ENCODE measurements at regions not wholly inside any gene's neighbourhood (a gene's known extent, or its start where the extent isn't known, plus 50 kb on each side); places are given as distances from the start of the nearest gene placed in this dataset.

GRCh38 chr2:176733698-176734430 is 464.6 kb downstream of the MTX2 start:
- Histone ChIP-seq H3K27me3 (ENCODE audit: control insufficient read depth, insufficient read depth, low read length) (no peaks in the 10 kb centered on the region), H3K4me1 (ENCODE audit: control insufficient read depth, insufficient read depth, low read length) (no peaks in the 10 kb centered on the region), H3K9me3 (ENCODE audit: control insufficient read depth, insufficient read depth, low read length) (no peaks in the 10 kb centered on the region), H3K4me3 (ENCODE audit: low read depth, low read length) (no peak overlapping the region), H3K27ac (ENCODE audit: low read depth, low read length) (no peak overlapping the region), H3K36me3 (ENCODE audit: control insufficient read depth, insufficient read depth, low read length) (no peaks in the 10 kb centered on the region)
- DNase-seq (ENCODE audit: low read depth in 4 of 6, low spot score in 6 of 6) = no peak
- no CpG with 5 or more reads among the region's 3 CpGs for WGBS (ENCODE audit: insufficient coverage)

DNA sequence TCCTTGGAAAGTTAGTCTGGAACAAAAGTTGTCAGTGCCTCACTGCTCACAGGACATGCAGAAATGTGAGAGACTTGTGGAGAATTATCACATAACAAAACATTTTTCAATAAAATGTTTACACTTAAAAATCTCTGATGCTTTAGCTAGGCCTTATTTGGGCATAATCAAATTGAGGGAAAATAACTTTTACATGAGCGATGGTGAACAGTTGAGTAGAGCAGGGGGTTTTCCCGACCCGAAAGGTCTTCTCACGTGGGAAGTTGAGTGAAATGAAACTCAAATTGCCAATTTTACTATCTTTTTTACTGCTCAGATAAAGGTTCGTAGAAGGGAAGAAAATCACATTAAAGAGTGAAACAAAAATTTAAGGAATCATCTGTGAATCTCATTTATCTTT is 465.6 kb downstream of the MTX2 start:
- no peaks in the 10 kb centered on the region for H3K9me3 ChIP-seq (ENCODE audit: control insufficient read depth, insufficient read depth, low read length)
- no peak for DNase-seq (ENCODE audit: low read depth in 4 of 6, low spot score in 6 of 6)
- no peaks in the 10 kb centered on the region for H3K36me3 ChIP-seq (ENCODE audit: control insufficient read depth, insufficient read depth, low read length)
- H3K27ac ChIP-seq (ENCODE audit: low read depth, low read length) = no peak overlapping the region
- no peaks in the 10 kb centered on the region for H3K27me3 ChIP-seq (ENCODE audit: control insufficient read depth, insufficient read depth, low read length)
- no CpG with 5 or more reads among the region's 5 CpGs for WGBS (ENCODE audit: insufficient coverage)
- no peak overlapping the region for H3K4me3 ChIP-seq (ENCODE audit: low read depth, low read length)
- H3K4me1 ChIP-seq (ENCODE audit: control insufficient read depth, insufficient read depth, low read length) = no peaks in the 10 kb centered on the region

GRCh38 chr2:176742271-176742670 is 470.3 kb upstream of the HNRNPA3 start:
- H3K27ac ChIP-seq (ENCODE audit: low read depth, low read length) = no peak overlapping the region
- DNase-seq (ENCODE audit: low read depth in 4 of 6, low spot score in 6 of 6) = no peak
- no peaks in the 10 kb centered on the region for H3K4me1 ChIP-seq (ENCODE audit: control insufficient read depth, insufficient read depth, low read length)
- H3K36me3 ChIP-seq (ENCODE audit: control insufficient read depth, insufficient read depth, low read length) = no peaks in the 10 kb centered on the region
- no CpG with 5 or more reads among the region's 1 CpG for WGBS (ENCODE audit: insufficient coverage)
- H3K27me3 ChIP-seq (ENCODE audit: control insufficient read depth, insufficient read depth, low read length) = no peaks in the 10 kb centered on the region
- H3K4me3 ChIP-seq (ENCODE audit: low read depth, low read length) = no peak overlapping the region
- H3K9me3 ChIP-seq (ENCODE audit: control insufficient read depth, insufficient read depth, low read length) = no peaks in the 10 kb centered on the region

GRCh38 chr2:176743671-176744070 is 468.9 kb upstream of the HNRNPA3 start:
- 100% methylated on average over 2 of the region's 3 CpGs for WGBS (ENCODE audit: insufficient coverage)
- no peaks in the 10 kb centered on the region for H3K36me3 ChIP-seq (ENCODE audit: control insufficient read depth, insufficient read depth, low read length)
- H3K4me1 ChIP-seq (ENCODE audit: control insufficient read depth, insufficient read depth, low read length) = no peaks in the 10 kb centered on the region
- H3K4me3 ChIP-seq (ENCODE audit: low read depth, low read length) = no peak overlapping the region
- H3K9me3 ChIP-seq (ENCODE audit: control insufficient read depth, insufficient read depth, low read length) = no peaks in the 10 kb centered on the region
- H3K27ac ChIP-seq (ENCODE audit: low read depth, low read length) = no peak overlapping the region
- DNase-seq (ENCODE audit: low read depth in 4 of 6, low spot score in 6 of 6) = peak in 1 of 6 donors; percentile 19
- H3K27me3 ChIP-seq (ENCODE audit: control insufficient read depth, insufficient read depth, low read length) = no peaks in the 10 kb centered on the region

- Histone ChIP-seq H3K9me3 (ENCODE audit: control insufficient read depth, insufficient read depth, low read length) (no peaks in the 10 kb centered on the region), H3K4me1 (ENCODE audit: control insufficient read depth, insufficient read depth, low read length) (no peaks in the 10 kb centered on the region), H3K4me3 (ENCODE audit: low read depth, low read length) (no peak overlapping the region), H3K27me3 (ENCODE audit: control insufficient read depth, insufficient read depth, low read length) (no peaks in the 10 kb centered on the region), H3K27ac (ENCODE audit: low read depth, low read length) (no peak overlapping the region), H3K36me3 (ENCODE audit: control insufficient read depth, insufficient read depth, low read length) (no peaks in the 10 kb centered on the region)
- DNase-seq (ENCODE audit: low read depth in 4 of 6, low spot score in 6 of 6) = no peak
- no CpG with 5 or more reads among the region's 4 CpGs for WGBS (ENCODE audit: insufficient coverage)
Observed at GRCh38 chr2:176744146-176744545, 468.4 kb upstream of the HNRNPA3 start.

DNA sequence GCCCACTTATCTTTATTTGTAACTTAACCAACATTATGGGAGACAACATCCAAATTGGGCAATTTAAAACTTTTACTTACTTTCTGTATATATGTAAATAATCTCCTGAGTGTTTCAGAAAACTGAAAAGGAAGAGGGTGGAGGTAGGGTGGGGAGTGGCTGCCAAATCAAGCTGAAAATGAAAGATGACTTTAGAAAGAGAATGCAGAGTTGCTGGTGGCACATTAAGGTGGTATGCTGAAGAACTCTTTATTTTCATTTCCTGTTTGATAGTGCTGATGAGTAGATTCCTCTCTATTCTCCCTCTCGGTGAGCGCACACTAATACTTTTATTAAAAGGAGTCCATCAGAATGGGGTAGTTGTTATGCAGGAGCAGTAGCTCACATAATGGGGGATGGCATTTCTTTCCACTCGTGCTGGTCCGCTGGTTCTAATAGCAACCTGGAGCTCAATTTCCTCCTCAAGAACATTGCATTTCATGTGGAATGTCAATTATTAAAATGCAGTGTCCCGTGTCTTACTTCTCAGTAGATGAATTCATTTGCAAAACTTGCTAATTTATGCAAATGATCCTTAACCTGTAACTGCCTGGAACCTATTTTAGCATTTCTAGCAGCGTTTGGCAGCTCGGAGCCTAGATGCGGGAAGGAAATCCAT is 466.9 kb upstream of the HNRNPA3 start:
- no CpG with 5 or more reads among the region's 8 CpGs for WGBS (ENCODE audit: insufficient coverage)
- Histone ChIP-seq H3K4me3 (ENCODE audit: low read depth, low read length) (no peak overlapping the region), H3K27me3 (ENCODE audit: control insufficient read depth, insufficient read depth, low read length) (no peaks in the 10 kb centered on the region)

DNA sequence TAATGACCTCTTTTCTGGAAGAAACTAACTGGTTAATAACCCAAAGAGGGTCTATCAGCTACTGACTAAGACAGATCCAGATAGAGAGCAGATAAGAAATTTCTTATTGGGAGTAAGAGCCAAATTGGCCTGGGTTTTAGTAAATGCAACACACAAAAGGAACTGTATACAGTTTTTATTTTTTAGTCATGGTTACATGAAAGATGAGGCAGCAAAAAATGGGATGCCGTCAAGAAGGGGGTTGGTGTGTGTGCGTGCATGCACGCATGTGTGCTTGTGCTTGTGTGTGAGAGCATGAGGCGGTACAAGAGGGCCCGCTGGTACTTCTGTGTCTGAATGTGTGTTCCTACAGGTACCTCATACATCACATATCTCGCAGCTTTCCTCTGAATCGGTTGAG is 466.2 kb upstream of the HNRNPA3 start:
- Histone ChIP-seq H3K9me3 (ENCODE audit: control insufficient read depth, insufficient read depth, low read length) (no peaks in the 10 kb centered on the region), H3K36me3 (ENCODE audit: control insufficient read depth, insufficient read depth, low read length) (no peaks in the 10 kb centered on the region), H3K27me3 (ENCODE audit: control insufficient read depth, insufficient read depth, low read length) (no peaks in the 10 kb centered on the region), H3K4me1 (ENCODE audit: control insufficient read depth, insufficient read depth, low read length) (no peaks in the 10 kb centered on the region), H3K27ac (ENCODE audit: low read depth, low read length) (no peak overlapping the region), H3K4me3 (ENCODE audit: low read depth, low read length) (no peak overlapping the region)
- 77% methylated on average over 3 of the region's 7 CpGs for WGBS (ENCODE audit: insufficient coverage)
- peak in 1 of 6 donors; percentile 16 for DNase-seq (ENCODE audit: low read depth in 4 of 6, low spot score in 6 of 6)

More for the DNA sequence above, 466.9 kb upstream of the HNRNPA3 start:
- no peak overlapping the region for H3K27ac ChIP-seq (ENCODE audit: low read depth, low read length)
- DNase-seq (ENCODE audit: low read depth in 4 of 6, low spot score in 6 of 6) = peak in 2 of 6 donors; percentile 40 to 81
- no peaks in the 10 kb centered on the region for H3K4me1 ChIP-seq (ENCODE audit: control insufficient read depth, insufficient read depth, low read length)
- H3K9me3 ChIP-seq (ENCODE audit: control insufficient read depth, insufficient read depth, low read length) = no peaks in the 10 kb centered on the region
- no peaks in the 10 kb centered on the region for H3K36me3 ChIP-seq (ENCODE audit: control insufficient read depth, insufficient read depth, low read length)

DNA sequence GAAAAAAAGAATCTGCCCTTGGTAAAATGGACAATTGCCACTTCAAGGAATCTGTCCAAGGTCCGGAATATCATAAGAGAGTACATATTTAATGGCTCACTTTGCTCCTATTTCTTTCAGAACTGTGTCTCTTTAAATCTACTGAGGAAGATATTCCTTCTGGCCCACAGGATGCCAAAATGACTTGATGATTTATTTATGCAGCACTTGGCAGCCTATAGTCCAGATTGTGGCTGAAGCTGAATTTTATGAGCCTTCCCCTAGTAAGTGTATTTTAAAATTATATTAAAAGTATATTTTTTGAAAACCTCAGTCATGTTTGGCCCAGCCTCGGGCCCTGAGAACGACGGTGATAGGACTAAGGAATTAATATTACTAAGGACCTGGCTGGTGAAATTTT is 465.1 kb upstream of the HNRNPA3 start:
- no peaks in the 10 kb centered on the region for H3K4me1 ChIP-seq (ENCODE audit: control insufficient read depth, insufficient read depth, low read length)

GRCh38 chr2:176747928-176748327 is 464.7 kb upstream of the HNRNPA3 start:
- WGBS (ENCODE audit: insufficient coverage) = 72% methylated on average over 3 of the region's 4 CpGs
- Histone ChIP-seq H3K27ac (ENCODE audit: low read depth, low read length) (no peak overlapping the region), H3K27me3 (ENCODE audit: control insufficient read depth, insufficient read depth, low read length) (no peaks in the 10 kb centered on the region), H3K9me3 (ENCODE audit: control insufficient read depth, insufficient read depth, low read length) (no peaks in the 10 kb centered on the region), H3K36me3 (ENCODE audit: control insufficient read depth, insufficient read depth, low read length) (no peaks in the 10 kb centered on the region), H3K4me1 (ENCODE audit: control insufficient read depth, insufficient read depth, low read length) (no peaks in the 10 kb centered on the region), H3K4me3 (ENCODE audit: low read depth, low read length) (no peak overlapping the region)
- peak in 1 of 6 donors; percentile 25 for DNase-seq (ENCODE audit: low read depth in 4 of 6, low spot score in 6 of 6)

More for the DNA sequence above, 465.1 kb upstream of the HNRNPA3 start:
- H3K27me3 ChIP-seq (ENCODE audit: control insufficient read depth, insufficient read depth, low read length) = no peaks in the 10 kb centered on the region
- H3K36me3 ChIP-seq (ENCODE audit: control insufficient read depth, insufficient read depth, low read length) = no peaks in the 10 kb centered on the region
- H3K4me3 ChIP-seq (ENCODE audit: low read depth, low read length) = no peak overlapping the region
- no peaks in the 10 kb centered on the region for H3K9me3 ChIP-seq (ENCODE audit: control insufficient read depth, insufficient read depth, low read length)
- WGBS (ENCODE audit: insufficient coverage) = no CpG with 5 or more reads among the region's 4 CpGs
- H3K27ac ChIP-seq (ENCODE audit: low read depth, low read length) = no peak overlapping the region
- peak in 1 of 6 donors; percentile 74 for DNase-seq (ENCODE audit: low read depth in 4 of 6, low spot score in 6 of 6)

DNA sequence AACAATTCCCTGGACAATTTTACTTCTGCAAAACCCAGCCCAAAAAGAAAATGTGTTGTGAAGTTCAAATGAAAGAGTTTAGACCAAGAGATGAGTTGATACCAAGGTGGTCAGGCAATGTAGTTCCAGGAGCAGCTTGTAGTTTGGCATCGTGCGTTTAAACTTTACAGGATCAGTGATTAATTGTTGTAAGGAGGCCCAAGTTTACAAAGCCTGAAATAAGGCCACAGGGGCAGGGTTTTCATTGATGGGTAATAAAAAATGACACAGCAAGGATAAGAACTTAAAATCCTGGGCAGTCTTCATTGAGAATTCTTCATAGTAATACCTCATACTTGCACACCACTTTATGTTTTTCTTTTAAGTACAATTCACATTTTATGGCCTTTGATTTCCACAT is 463.9 kb upstream of the HNRNPA3 start:
- Histone ChIP-seq H3K4me3 (ENCODE audit: low read depth, low read length) (no peak overlapping the region), H3K36me3 (ENCODE audit: control insufficient read depth, insufficient read depth, low read length) (no peaks in the 10 kb centered on the region), H3K4me1 (ENCODE audit: control insufficient read depth, insufficient read depth, low read length) (no peaks in the 10 kb centered on the region), H3K27me3 (ENCODE audit: control insufficient read depth, insufficient read depth, low read length) (no peaks in the 10 kb centered on the region), H3K9me3 (ENCODE audit: control insufficient read depth, insufficient read depth, low read length) (no peaks in the 10 kb centered on the region), H3K27ac (ENCODE audit: low read depth, low read length) (no peak overlapping the region)
- 65% methylated on average over 2 of the region's 2 CpGs for WGBS (ENCODE audit: insufficient coverage)
- DNase-seq (ENCODE audit: low read depth in 4 of 6, low spot score in 6 of 6) = no peak
